Neural progenitor cell (in vitro differentiated cells): ENCODE measurements at regions not wholly inside any gene's neighbourhood (a gene's known extent, or its start where the extent isn't known, plus 50 kb on each side); places are given as distances from the start of the nearest gene placed in this dataset.

Experiments used
- DNase-seq: peaks from one replicate; pipeline ENCODE4 v3.0.0-alpha.2; 2016; ENCODE audit warnings: low spot score
- H2AFZ ChIP-seq: fragments of 200-600 bp; sonication (generic); replicated peaks from 2 replicates; pipeline ENCODE4 v1.6.1; 2016; ENCODE audit warnings: antibody characterized with exemption
- H3F3A ChIP-seq: fragments of 200-600 bp; sonication (generic); 2 replicates; pipeline ENCODE4 v1.6.1; 2016; ENCODE audit warnings: antibody characterized with exemption, low read depth
- H3K27ac ChIP-seq: fragments of 200-600 bp; sonication (generic); 2 replicates; pipeline ENCODE4 v1.5.1; 2016; ENCODE audit warnings: mild to moderate bottlenecking
- H3K27me3 ChIP-seq: fragments of 200-600 bp; sonication (generic); 2 replicates; pipeline ENCODE4 v1.6.1; 2016; ENCODE audit warnings: mild to moderate bottlenecking, moderate library complexity
- H3K36me3 ChIP-seq: fragments of 200-600 bp; sonication (generic); 2 replicates; pipeline ENCODE4 v1.5.1; 2016
- H3K4me1 ChIP-seq: fragments of 200-600 bp; sonication (generic); 2 replicates; pipeline ENCODE4 v1.6.1; 2016; ENCODE audit warnings: mixed run types
- H3K4me2 ChIP-seq: fragments of 200-600 bp; sonication (generic); 2 replicates; pipeline ENCODE4 v1.6.1; 2016
- H3K4me3 ChIP-seq: fragments of 200-600 bp; sonication (generic); 2 replicates; pipeline ENCODE4 v1.5.1; 2016
- H3K79me2 ChIP-seq: fragments of 200-600 bp; sonication (generic); 2 replicates; pipeline ENCODE4 v1.6.1; 2016; ENCODE audit warnings: low read depth
- H3K9ac ChIP-seq: fragments of 200-600 bp; sonication (generic); 2 replicates; pipeline ENCODE4 v1.6.1; 2016
- H3K9me3 ChIP-seq: fragments of 200-600 bp; sonication (generic); 2 replicates; pipeline ENCODE4 v1.5.1; 2016; ENCODE audit warnings: low read depth
- H4K20me1 ChIP-seq: fragments of 200-600 bp; sonication (generic); 2 replicates; pipeline ENCODE4 v1.6.1; 2016; ENCODE audit warnings: low read depth
- H3K27ac Mint-ChIP-seq: 3 replicates; pipeline ENCODE4 v1.8.0; 2021; ENCODE audit warnings: mixed read lengths
- H3K27me3 Mint-ChIP-seq: 2 replicates; pipeline ENCODE4 v1.8.0; 2022; ENCODE audit warnings: low read depth, mild to moderate bottlenecking, inconsistent platforms, moderate library complexity, mixed read lengths; ENCODE audit not compliant: insufficient read depth
- H3K36me3 Mint-ChIP-seq: 3 replicates; pipeline ENCODE4 v1.8.0; 2021; ENCODE audit warnings: mixed read lengths
- H3K4me1 Mint-ChIP-seq: 3 replicates; pipeline ENCODE4 v1.8.0; 2021; ENCODE audit warnings: mixed read lengths
- H3K4me3 Mint-ChIP-seq: 3 replicates; pipeline ENCODE4 v1.8.0; 2021; ENCODE audit warnings: mild to moderate bottlenecking, moderate library complexity, mixed read lengths
- H3K9me3 Mint-ChIP-seq: 3 replicates; pipeline ENCODE4 v1.8.0; 2020; ENCODE audit warnings: mixed read lengths
- CTCF ChIP-seq: fragments of 200-600 bp; sonication (generic); IDR thresholded peaks from 2 replicates; pipeline ENCODE4 v1.5.1; 2017; ENCODE audit warnings: antibody characterized with exemption, mild to moderate bottlenecking
- EZH2 ChIP-seq: fragments of 200-600 bp; sonication (generic); IDR thresholded peaks from 2 replicates; pipeline ENCODE4 v1.6.1; 2017; ENCODE audit warnings: antibody characterized with exemption, mild to moderate bottlenecking, moderate library complexity
- EZH2phosphoT487 ChIP-seq: fragments of 200-600 bp; sonication (generic); IDR thresholded peaks from 2 replicates; pipeline ENCODE4 v1.6.1; 2017; ENCODE audit warnings: antibody characterized with exemption

GRCh38 chr11:119935349-119935925 lies 202.5 kb downstream of the TRIM29 start:
- no peak overlapping the region for H3K27ac Mint-ChIP-seq
- DNase-seq, result no peak
- Histone ChIP-seq H2AFZ (no peak overlapping the region), H3K4me1 (no peaks in the 10 kb centered on the region), H3K4me2 (no peak overlapping the region), H3K36me3 (no peaks in the 10 kb centered on the region), H3F3A (no peaks in the 10 kb centered on the region), H3K9me3 (no peaks in the 10 kb centered on the region), H3K27ac (no peak overlapping the region), H3K79me2 (no peaks in the 10 kb centered on the region), H3K27me3 (no peaks in the 10 kb centered on the region), H3K9ac (no peak overlapping the region), H4K20me1 (no peaks in the 10 kb centered on the region), H3K4me3 (no peak overlapping the region)
- H3K9me3 Mint-ChIP-seq, result peaks cover 3% of the 10 kb centered on the region
- TF ChIP-seq EZH2phosphoT487 (no peak), CTCF (no peak), EZH2 (no peak)
- no peaks in the 10 kb centered on the region for H3K36me3 Mint-ChIP-seq
- no peak overlapping the region for H3K4me3 Mint-ChIP-seq
- H3K27me3 Mint-ChIP-seq, result peaks cover 21% of the 10 kb centered on the region
- peaks cover 8% of the 10 kb centered on the region for H3K4me1 Mint-ChIP-seq

- H3K27me3 Mint-ChIP-seq, result peaks cover 17% of the 10 kb centered on the region
- TF ChIP-seq EZH2 (no peak), CTCF (no peak), EZH2phosphoT487 (no peak)
- peaks cover 8% of the 10 kb centered on the region for H3K4me1 Mint-ChIP-seq
- no peaks in the 10 kb centered on the region for H3K4me1 ChIP-seq
- H3K79me2 ChIP-seq, result no peaks in the 10 kb centered on the region
- no peak overlapping the region for H3K4me3 Mint-ChIP-seq
- no peak overlapping the region for H3K27ac ChIP-seq
- no peak for DNase-seq
- H3K27ac Mint-ChIP-seq, result no peak overlapping the region
- no peak overlapping the region for H3K4me2 ChIP-seq
- H3K9me3 Mint-ChIP-seq, result peaks cover 3% of the 10 kb centered on the region
- H2AFZ ChIP-seq, result no peak overlapping the region
- H3K36me3 ChIP-seq, result no peaks in the 10 kb centered on the region
- H3K4me3 ChIP-seq, result no peak overlapping the region
- H3K36me3 Mint-ChIP-seq, result no peaks in the 10 kb centered on the region
- H3K9ac ChIP-seq, result no peak overlapping the region
- no peaks in the 10 kb centered on the region for H3F3A ChIP-seq
- H4K20me1 ChIP-seq, result no peaks in the 10 kb centered on the region
- no peaks in the 10 kb centered on the region for H3K27me3 ChIP-seq
- H3K9me3 ChIP-seq, result no peaks in the 10 kb centered on the region
These were observed 203.0 kb downstream of the TRIM29 start for GRCh38 chr11:119934866-119935265.

GRCh38 chr11:119934267-119934666 lies 203.6 kb downstream of the TRIM29 start:
- H3F3A ChIP-seq, result no peaks in the 10 kb centered on the region
- no peak overlapping the region for H3K27ac ChIP-seq
- H3K9me3 ChIP-seq, result no peaks in the 10 kb centered on the region
- H3K4me1 Mint-ChIP-seq, result peaks cover 8% of the 10 kb centered on the region
- no peaks in the 10 kb centered on the region for H3K4me1 ChIP-seq
- H4K20me1 ChIP-seq, result no peaks in the 10 kb centered on the region
- H3K4me3 Mint-ChIP-seq, result no peak overlapping the region
- H2AFZ ChIP-seq, result no peak overlapping the region
- no peak overlapping the region for H3K9ac ChIP-seq
- H3K36me3 Mint-ChIP-seq, result no peaks in the 10 kb centered on the region
- no peak for TF ChIP-seq EZH2
- no peak for TF ChIP-seq EZH2phosphoT487
- no peak for TF ChIP-seq CTCF
- no peak for DNase-seq
- H3K27ac Mint-ChIP-seq, result no peak overlapping the region
- no peaks in the 10 kb centered on the region for H3K27me3 ChIP-seq
- peaks cover 15% of the 10 kb centered on the region for H3K27me3 Mint-ChIP-seq
- H3K9me3 Mint-ChIP-seq, result peaks cover 3% of the 10 kb centered on the region
- H3K4me2 ChIP-seq, result no peak overlapping the region
- H3K79me2 ChIP-seq, result no peaks in the 10 kb centered on the region
- no peak overlapping the region for H3K4me3 ChIP-seq
- H3K36me3 ChIP-seq, result no peaks in the 10 kb centered on the region
